SKM-1 treated with dmso at 0.1 percent for 144 hours (cell line): ENCODE measurements at regions not wholly inside any gene's neighbourhood (a gene's known extent, or its start where the extent isn't known, plus 50 kb on each side); places are given as distances from the start of the nearest gene placed in this dataset.
A peak's percentile ranks its signal among the peaks of the same experiment; 100 is the strongest.

Experiments used
- DNase-seq: peaks from one replicate; lab custom pipeline; 2025; ENCODE audit not compliant: unreplicated experiment; lab: John Stamatoyannopoulos, UW

GRCh38 chr1:228968891-228969606, 233.8 kb downstream of the RHOU start:
- DNase-seq = no peak

- DNase-seq = no peak
Observed at GRCh38 chr1:228969953-228970800, 234.9 kb downstream of the RHOU start.

GRCh38 chr1:228972576-228972975, 237.3 kb downstream of the RHOU start:
- DNase-seq = peak; percentile 46

GRCh38 chr1:228974273-228974672, 239.0 kb downstream of the RHOU start:
- no peak for DNase-seq

DNA sequence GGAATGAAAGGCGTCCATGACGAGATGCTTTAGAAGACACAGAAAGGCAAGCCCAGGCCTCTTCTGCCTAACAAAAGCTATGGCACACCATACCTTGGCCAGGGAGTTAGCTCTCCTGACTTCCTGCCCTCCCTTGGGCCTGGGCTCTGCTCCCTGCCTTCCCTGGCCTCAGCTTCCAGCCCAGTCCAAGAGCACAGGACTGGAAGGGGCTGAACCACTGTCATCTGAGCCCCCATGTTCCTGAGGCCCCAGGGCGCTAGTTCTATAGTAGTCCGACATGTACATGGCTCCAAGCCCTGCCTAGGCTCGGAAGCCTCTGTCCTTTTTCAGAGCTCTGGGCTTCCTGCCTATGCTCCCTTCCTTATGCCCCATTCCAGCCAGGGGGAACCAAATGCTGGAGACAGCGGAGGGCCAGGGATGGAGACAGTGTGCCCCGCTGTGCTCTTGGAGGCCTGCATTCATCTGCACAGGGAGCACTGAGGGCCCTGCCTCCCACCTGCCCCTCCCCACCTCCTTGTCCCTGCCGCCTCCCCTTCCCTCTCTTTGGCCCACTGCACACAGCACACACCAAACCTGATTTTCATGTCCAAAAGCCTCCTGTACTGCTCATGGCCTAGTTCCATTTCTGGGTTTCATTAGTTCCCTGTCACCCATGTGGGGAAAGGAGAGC, 240.1 kb downstream of the RHOU start:
- no peak for DNase-seq

DNA sequence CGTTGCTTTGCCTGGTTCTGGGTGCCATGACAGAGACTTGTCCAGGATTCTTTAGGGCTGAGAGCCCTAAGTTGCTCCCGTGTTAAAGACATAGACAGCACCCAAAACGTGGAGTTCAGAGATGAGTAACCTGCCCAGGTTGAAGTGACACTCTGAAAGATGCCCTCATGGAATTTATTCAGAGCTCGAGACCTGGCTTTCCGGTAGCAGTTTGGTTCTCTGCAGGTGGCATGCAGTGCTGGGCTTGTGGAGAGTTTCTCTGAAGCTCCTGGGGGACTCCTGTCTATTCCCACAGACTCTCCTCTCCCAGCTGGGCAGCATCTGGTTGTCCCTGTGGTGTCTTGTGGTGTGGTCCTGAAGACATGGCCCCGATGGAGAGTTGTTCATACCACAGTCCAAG, 241.0 kb downstream of the RHOU start:
- no peak for DNase-seq

DNA sequence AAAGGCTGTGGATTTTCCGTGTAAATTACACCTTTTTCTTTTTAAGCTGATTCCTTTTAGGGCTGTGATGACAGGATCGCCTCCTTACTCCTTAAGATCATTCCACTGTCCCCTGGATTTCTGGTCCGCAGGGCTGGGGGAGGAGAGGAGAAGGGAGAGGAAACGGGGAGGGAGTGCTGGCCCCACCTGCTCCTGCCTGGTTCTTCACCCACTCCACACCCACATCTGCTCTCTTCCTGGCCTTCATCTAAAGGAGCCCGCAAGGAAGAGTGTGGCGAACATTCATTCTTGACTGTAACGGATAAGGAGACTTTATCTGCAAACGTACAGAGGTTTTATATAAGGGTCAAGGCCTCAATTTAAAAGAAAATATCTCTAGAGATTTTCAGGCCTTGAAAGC, 242.0 kb downstream of the RHOU start:
- no peak for DNase-seq

GRCh38 chr1:228977741-228978140, 242.5 kb downstream of the RHOU start:
- DNase-seq = no peak

GRCh38 chr1:228978484-228979324, 243.4 kb downstream of the RHOU start:
- DNase-seq = no peak

DNA sequence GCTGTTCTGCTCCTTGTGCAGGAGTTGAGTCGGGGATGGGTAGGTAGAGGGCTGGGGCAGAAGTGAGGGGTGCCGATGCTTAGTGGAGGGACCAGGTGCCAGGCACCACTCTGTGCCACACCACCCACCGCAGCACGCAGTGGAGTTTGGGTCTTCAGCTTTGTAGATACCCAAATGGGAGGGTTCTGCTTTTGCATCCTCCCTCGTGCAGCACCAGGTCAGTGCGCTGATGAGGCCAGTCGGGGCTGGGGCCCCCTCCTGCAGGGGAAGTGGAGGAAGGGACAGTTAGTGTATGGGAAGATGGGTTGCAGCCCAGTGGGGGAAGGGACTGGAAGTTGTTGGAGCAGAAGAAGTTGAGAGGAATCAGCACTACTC, 244.0 kb downstream of the RHOU start:
- DNase-seq = peak; percentile 72

DNA sequence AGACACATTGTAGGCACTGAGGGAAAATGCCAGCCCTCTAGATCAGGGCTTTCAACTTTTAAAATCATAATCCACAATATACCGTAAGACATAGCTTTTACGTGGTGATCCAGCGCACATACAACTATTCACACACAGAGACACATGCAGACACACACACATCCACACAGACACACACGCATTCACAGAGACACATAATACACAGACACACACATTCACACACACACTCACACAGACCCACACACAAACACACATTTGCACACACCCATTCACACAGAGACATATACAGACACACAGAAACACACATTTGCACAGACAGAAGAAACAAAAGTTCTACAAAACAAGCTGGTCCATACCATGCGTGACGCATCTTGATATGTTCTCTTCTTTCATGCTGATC, 244.5 kb downstream of the RHOU start:
- DNase-seq = no peak

GRCh38 chr1:228980232-228980937, 245.1 kb downstream of the RHOU start:
- no peak for DNase-seq

DNA sequence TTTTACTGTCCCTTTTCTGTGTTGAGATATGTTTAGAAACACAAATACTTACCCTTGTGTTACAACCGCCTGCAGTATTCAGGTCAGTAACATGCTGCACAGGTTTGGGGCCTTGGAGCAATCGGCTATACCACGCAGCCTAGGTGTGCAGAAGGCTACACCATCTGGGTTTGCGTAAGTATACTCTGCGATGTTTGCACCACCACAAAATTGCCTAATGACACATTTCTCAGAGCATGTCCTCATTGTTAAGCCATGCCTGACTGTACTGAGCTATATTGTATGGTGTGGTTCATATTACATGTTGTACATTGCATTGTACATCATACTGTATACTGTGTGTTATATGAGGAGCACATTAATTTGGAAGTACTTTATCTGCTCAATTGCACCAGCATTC, 247.4 kb downstream of the RHOU start:
- peak; percentile 85 for DNase-seq

- DNase-seq = no peak
Observed at GRCh38 chr1:228983231-228983660, 248.0 kb downstream of the RHOU start.

DNA sequence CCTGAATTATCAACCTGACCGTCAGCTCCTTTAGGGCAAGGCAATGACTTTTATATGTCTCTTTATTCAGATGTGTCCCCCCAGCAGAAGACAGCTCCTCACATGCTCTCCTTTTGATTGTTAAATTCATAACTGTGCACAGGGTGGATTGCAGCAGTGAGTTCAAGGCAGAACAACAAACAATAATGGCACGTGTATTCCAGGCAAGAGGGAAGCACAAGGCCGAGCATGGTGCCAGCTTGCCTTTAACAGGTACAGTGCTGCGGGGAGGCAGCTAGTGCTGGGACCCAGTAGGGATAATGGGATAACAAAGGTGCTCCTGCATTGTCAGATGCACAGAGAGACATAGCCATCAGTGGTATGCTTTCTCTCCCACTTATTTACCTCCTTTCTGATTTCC, 248.4 kb downstream of the RHOU start:
- DNase-seq = no peak

- DNase-seq = no peak
Observed at GRCh38 chr1:228984107-228984506, 248.8 kb downstream of the RHOU start.

- DNase-seq = no peak
Observed at GRCh38 chr1:228984646-228985631, 249.7 kb downstream of the RHOU start.

GRCh38 chr1:228985661-228986060, 250.4 kb downstream of the RHOU start:
- no peak for DNase-seq
